H7 (cell line): ENCODE measurements at regions not wholly inside any gene's neighbourhood (a gene's known extent, or its start where the extent isn't known, plus 50 kb on each side); places are given as distances from the start of the nearest gene placed in this dataset.

Experiments
- DNase-seq: peaks from one replicate; pipeline ENCODE4 v3.0.0; 2012
- H3K27me3 ChIP-seq: 2 replicates; pipeline ENCODE4 v1.6.0; 2011; ENCODE audit warnings: mild to moderate bottlenecking, low read length; ENCODE audit not compliant: control insufficient read depth, insufficient read depth
- H3K36me3 ChIP-seq: replicated peaks from 2 replicates; pipeline ENCODE4 v1.5.1; 2011; ENCODE audit warnings: low read length; ENCODE audit not compliant: control insufficient read depth, insufficient read depth
- H3K4me3 ChIP-seq: 2 replicates; pipeline ENCODE4 v1.5.1; 2011; ENCODE audit warnings: low read depth, mild to moderate bottlenecking, control low read depth, low read length, moderate library complexity; ENCODE audit not compliant: insufficient read depth

DNA sequence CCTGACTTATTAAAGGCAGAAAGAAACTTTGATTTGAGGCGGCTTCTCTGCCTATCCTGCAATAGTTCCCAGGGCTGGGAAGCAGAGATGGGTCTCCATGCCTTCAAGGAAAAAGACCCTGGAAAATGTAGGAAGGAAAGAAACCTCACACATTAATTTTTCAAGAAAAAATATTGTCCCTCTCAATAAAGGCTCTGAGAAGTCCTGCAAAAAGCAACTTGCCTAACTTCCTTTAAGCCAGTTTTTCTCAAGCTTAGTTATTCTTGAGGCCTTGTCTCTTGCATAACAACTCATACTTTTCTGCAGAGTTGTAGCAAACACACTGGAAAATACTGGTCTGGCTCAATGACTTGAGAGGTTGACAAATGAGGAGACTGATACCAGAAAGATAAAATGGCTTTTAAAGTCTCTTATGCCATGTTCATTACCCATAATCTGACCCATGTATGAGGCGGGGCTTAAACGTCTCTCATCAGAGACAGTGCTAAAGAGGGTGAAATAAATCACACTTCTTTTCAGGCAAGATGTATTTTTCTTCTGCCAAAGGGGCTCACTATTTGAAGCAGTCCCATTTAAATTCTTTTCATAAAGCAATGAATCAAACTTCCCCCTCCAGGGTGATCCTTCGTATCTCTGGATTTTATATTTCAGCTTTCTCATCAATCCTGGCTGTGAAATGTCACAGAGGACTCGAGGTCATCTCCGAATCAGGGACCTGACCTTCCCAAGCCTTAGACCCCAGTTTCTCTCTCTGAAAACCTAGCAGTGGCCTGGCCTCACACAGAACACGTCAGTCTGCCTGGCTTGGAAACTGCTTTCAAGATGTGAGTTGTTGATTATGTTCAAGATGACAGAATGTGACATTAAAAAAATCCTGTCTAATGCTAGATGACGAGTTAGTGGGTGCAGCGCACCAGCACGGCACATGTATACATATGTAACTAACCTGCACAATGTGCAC is 82.3 kb upstream of the KCNG1 start:
- DNase-seq, result no peak
- Histone ChIP-seq H3K36me3 (no peaks in the 10 kb centered on the region), H3K27me3 (no peaks in the 10 kb centered on the region), H3K4me3 (no peak overlapping the region)

DNA sequence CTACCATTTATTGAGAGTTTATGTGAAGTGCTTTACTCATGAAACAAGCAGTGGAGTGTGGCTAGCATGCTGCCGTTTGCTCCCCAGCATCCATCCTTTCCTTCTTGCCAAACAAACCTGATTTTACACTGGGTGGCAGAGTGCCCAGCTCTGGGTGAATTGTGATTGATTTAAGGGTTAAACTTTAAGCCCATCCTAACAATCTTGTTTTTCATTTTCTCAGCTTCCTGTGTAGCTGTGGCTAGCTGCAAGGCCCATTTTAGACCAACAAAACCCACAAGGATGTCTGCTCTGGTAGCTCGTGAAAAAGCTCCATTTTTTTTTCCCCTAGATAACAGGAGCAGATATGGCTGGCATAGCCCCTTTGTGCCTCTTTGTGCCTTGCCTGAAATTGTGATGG is 77.7 kb upstream of the KCNG1 start:
- DNase-seq, result no peak
- H3K36me3 ChIP-seq, result no peaks in the 10 kb centered on the region
- H3K27me3 ChIP-seq, result no peaks in the 10 kb centered on the region
- no peak overlapping the region for H3K4me3 ChIP-seq

DNA sequence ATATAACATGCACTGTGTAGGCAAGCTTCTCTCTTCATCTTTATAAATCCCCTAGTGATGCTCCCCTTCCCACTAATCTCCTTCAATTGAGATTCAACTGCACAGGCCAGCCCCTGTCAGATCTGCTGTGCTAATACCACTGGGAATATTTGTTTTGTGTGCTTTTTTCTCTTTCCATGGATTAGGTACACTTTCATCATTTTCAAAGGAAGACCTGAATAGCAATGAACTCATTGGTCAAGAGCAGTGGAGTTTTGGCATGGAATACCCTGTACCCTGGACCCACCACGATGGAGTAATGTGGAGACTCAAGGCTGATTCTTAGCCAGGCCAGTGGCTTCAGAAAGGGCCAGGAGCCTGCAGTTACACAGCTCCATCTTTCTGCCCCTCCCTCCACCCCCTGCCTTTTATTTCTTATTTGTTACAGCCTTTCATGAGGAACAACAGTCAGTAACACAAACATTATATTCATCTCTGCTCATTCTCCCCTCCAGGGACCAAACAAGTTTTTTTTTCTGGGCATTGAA is 75.4 kb upstream of the KCNG1 start:
- no peaks in the 10 kb centered on the region for H3K36me3 ChIP-seq
- no peak for DNase-seq
- no peaks in the 10 kb centered on the region for H3K27me3 ChIP-seq
- H3K4me3 ChIP-seq, result no peak overlapping the region

DNA sequence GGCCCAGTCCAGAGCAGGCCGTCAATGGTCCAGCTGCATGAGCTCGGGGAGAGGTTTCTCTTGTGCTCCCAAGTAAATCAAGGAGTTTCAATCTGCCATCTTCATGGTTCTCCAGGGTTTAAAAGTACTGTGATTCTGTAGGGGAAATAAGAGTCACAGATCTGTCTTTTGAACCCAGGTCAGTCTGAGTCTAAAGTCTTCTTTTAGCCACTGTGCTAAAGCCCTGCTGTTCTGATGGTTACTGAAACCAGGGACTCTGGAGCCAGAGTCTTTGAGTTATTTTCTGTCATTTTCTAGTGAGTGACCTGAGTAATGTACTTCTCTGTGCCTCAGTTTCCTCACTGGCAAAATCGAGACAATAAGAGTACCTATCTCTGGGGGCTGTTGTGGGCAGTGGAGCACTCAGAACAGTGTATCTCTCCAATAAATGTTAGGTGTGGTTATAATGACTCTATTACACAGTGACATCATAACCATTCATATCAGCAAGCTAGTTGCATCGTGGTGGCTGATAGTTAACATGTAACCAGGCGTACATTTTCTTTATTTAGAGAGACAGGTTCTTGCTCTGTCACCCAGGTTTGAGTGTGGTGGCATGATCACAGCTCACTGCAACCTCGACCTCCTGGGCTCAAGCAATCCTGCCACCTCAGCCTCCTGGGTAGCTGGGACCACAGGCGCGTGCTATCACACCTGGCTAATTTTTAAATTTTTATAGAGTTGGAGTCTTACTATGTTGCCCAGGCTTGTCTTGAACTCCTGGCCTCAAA is 74.6 kb upstream of the KCNG1 start:
- H3K27me3 ChIP-seq, result no peaks in the 10 kb centered on the region
- H3K4me3 ChIP-seq, result no peak overlapping the region
- DNase-seq, result no peak
- no peaks in the 10 kb centered on the region for H3K36me3 ChIP-seq

DNA sequence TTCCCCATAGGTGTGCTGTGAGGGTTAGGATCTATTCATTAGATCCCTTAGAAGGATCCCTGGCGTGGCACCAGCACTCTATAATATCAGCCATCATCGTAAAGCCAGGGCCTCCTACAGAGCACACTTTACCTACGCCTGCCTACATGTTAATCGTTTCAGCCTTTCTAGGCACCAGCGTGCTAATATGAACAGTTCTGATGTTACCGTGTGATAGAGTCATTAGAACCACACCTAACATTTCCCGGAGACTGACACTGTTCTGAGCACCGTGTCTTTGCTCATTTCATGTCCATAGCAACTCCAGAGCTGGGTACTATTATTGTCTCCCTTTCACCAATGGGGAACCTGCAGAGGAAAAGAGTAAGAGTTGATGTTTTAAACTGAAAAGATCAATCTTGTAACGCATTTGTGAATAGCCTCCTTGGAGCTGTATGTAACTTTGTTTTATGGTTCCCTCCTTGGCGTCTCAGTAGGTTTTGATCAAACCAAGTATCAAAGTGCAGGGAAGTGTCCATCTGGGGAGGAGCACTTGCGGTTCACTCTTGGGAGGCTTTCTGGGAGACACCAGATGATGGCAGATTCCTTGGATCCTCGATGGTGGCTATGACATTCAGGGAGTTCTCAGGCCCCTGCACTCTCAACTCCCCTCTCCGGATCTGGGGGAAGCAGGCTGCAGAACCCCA is 73.8 kb upstream of the KCNG1 start:
- no peaks in the 10 kb centered on the region for H3K36me3 ChIP-seq
- no peaks in the 10 kb centered on the region for H3K27me3 ChIP-seq
- DNase-seq, result no peak
- no peak overlapping the region for H3K4me3 ChIP-seq

DNA sequence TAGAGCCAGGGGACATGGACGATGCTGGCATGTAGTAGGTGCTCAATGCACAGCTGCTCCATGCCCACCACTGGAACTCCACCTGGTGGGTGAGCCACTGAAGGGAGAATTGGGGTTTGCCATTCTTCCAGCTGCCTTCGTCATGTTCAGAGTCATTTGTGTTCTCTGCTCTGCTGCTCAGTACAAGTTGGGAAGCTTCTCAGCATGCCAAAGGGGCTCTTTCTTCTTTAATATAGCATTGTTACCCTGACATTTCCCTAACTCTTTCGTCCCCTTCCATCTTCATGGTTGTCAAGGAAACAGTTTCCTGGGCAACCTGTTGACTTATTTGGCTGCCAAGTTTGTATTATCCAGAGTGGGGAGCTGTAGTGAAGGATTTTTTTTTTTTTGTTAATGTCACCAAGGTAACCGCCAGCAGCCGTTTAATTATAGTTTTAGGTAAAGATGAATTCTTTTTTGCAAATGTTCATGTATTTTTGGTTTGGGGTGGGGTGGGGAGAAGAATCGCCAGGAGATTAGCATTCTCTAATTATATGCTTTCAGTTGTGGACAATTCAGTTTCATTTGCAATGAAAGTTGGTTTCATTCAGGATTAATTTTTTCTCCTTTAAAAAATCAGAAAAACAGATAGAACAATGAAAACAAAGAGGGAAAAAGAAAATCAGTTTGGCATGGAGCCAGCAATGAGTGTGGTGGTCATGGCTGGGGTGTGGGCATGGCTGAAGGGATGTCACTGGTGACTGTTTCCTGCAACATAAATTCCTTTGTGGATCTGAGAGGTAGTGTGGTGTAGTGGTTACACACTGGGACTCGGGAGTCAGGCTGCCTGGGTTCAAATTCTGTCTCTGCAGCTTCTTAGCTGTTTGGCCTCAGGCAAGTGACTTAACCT is 73.0 kb upstream of the KCNG1 start:
- Histone ChIP-seq H3K27me3 (no peaks in the 10 kb centered on the region), H3K4me3 (no peak overlapping the region)
- DNase-seq, result no peak

DNA sequence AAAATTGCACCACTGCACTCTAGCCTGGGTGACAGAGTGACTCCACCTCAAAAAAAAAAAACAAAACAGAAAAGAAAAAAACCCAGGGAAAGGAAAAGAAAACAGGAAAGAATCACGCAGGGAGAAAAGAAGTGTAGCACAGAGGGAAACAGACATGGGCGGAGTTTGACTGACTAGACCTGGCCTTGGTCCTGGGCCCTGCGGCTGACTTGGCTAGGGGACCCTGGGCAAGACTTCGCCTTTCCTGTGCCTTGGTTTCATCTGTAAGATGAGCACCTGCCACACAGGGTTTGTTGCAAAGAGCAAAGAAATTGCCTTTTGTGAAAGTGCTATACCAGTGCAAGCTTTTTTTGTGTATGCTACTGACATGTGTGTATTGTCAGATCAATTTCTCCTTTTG is 71.3 kb upstream of the KCNG1 start:
- no peak for DNase-seq
- Histone ChIP-seq H3K27me3 (no peaks in the 10 kb centered on the region), H3K36me3 (no peaks in the 10 kb centered on the region), H3K4me3 (no peak overlapping the region)

More for the DNA sequence above, 73.0 kb upstream of the KCNG1 start:
- H3K36me3 ChIP-seq, result no peaks in the 10 kb centered on the region

DNA sequence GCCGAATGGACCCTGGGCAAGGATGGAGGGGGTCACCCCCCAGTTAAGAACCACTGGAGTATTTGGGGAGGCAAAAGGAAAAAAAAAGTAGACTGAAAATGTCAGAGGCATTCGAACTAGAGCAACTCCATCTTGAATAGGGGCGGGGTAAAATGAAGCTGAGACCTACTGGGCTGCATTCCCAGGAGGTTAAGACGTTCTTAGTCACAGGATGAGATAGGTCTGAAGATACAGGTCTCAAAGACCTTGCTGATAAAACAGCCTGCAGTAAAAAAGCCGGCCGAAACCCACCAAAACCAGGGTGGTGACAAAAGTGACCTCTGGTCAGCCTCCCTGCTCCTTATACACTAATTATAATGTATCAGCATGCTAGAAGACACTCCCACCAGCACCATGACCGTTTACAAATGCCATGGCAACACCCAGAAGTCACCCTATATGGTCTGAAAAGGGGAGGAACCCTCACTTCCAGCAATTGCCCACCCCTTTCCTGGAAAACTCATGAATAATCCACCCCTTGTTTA is 70.4 kb upstream of the KCNG1 start:
- DNase-seq, result no peak
- no peaks in the 10 kb centered on the region for H3K27me3 ChIP-seq
- no peaks in the 10 kb centered on the region for H3K36me3 ChIP-seq
- no peak overlapping the region for H3K4me3 ChIP-seq

DNA sequence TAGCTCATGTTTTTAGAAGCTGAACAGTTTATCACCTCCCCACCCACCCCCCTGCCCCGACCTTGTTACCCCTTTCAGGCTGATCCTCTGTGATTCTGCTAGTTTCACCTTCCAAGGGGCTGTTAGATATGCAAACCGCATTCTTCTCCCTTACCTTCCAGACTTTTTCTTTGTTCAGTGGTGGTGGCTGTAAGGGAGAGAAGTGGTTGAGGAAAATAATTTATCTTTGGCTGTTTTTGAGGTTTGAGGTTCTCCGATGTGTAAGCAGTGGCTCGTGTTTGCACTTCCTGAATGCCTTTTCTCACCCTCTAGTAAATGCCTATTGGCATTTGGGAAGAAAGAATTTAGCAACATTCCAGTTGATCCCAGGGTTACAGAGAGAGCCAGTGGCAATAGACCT is 69.4 kb upstream of the KCNG1 start:
- no peak overlapping the region for H3K4me3 ChIP-seq
- no peaks in the 10 kb centered on the region for H3K36me3 ChIP-seq
- no peak for DNase-seq
- H3K27me3 ChIP-seq, result no peaks in the 10 kb centered on the region

DNA sequence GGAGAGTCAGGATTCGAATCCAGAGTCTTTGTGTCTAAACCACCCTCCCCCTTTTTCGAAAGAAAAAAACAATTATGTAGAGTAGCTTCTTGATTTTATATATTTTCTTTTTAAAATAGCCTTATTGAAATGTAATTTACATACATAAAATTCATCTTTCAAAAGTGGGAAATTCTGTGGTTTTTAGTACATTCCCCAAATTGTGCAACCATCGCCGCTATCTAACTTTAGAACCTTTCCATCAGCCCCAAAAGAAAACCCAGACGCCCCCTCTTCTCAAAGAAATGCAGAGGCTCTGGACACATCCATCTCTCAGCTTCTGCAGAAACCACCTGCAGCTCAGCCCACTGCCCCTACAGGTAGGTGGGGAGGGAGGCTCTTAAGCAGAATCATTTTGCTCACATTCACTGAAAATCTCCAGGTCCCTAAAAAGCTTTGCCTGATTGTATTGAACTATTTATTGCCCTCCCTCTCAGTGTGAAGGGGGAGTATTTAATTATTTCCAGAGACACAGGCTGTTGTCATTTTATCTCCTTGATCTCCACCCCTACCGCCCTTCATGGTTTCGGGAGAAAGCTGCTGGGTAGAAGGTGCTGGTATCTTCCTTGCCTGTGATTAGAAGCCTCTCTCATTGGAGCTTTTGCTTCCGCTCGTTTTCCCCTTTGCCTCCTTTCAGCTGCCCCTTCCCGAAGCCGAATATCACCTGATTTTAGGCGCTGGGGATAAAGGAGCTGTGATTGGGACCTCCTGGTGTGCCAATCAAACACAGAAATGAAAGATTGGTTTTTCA is 68.7 kb upstream of the KCNG1 start:
- Histone ChIP-seq H3K4me3 (no peak overlapping the region), H3K27me3 (no peaks in the 10 kb centered on the region), H3K36me3 (no peaks in the 10 kb centered on the region)
- no peak for DNase-seq

DNA sequence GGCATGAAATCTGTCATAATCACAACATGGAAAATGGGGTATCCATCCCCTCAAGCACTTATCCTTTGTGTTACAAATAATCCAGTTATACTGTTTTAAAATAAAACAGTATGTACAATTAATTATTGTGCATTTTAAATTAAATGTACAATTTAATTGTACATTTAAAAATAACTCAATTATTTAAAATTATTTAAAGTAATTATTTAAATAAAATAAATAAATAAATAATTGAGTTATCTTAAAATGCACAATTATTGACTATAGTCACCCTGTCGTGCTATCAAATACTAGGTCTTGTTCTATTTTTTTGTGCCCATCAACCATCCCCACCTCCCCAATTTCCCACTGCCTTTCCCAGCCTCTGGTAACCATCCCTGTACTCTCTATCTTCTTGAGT is 66.9 kb upstream of the KCNG1 start:
- Histone ChIP-seq H3K27me3 (no peaks in the 10 kb centered on the region; the same call in 1 of the 2 replicates), H3K36me3 (no peaks in the 10 kb centered on the region), H3K4me3 (no peak overlapping the region)
- DNase-seq, result no peak

DNA sequence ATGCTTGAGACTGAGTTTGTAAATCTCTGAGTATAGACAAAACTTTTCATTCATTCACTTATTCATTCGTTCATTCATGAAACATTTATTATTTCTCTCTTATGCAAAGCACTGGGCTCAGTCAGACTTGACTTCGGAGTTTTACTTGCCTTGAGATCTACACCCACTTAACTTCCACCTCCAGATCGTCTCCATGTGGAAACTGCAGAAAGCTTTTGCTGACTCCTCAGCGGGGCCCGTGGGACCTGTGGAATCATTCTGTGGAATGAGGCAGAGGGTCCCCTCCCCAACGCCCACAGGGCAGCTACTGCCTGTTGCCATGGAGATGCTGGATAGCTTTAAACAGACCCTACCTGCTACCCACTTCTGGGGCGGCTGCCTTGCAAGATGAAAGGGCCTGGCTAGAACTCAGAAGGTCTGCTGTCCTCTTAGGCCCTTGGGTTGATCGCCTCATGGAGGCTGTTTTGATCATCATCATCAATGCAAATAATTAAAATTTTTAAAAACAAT is 66.4 kb upstream of the KCNG1 start:
- DNase-seq, result no peak
- H3K4me3 ChIP-seq, result no peak overlapping the region
- no peaks in the 10 kb centered on the region; the same call in 1 of the 2 replicates for H3K27me3 ChIP-seq
- no peaks in the 10 kb centered on the region for H3K36me3 ChIP-seq

DNA sequence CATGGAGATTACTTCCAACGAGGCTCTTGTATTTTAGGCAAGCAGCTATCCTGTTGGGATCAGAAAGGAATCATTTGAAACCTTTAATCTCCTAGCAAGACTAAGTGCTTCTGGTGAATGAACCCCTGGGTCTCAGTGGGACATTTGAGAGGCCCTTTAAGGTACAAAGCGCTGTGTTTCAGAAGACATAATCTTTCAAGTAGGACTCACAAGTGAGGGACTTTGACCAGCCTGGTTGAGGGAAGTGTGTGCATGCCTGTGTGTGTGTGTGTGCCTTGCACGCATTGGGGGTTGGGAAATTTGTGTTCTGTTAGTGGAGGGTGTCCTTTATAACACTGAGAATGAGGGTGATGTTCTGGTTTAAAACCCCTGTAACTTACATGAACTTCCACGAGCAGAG is 64.4 kb upstream of the KCNG1 start:
- no peaks in the 10 kb centered on the region for H3K36me3 ChIP-seq
- H3K27me3 ChIP-seq, result no peaks in the 10 kb centered on the region; the same call in 1 of the 2 replicates
- no peak overlapping the region for H3K4me3 ChIP-seq
- no peak for DNase-seq
